Mucosa of rectum (tissue), 2 donors: ENCODE measurements at regions not wholly inside any gene's neighbourhood (a gene's known extent, or its start where the extent isn't known, plus 50 kb on each side); places are given as distances from the start of the nearest gene placed in this dataset.
A peak's percentile ranks its signal among the peaks of the same experiment; 100 is the strongest.

ENCODE experiments used
- H3K27ac ChIP-seq, 2 donors: one replicate each; pipeline ENCODE4 v1.7.0; 2013; ENCODE audit warnings: inconsistent platforms in 2 of 2, low read depth in 2 of 2, low read length in 2 of 2
- H3K27me3 ChIP-seq, 2 donors: one replicate each; pipeline ENCODE4 v1.7.0; 2013; ENCODE audit warnings: low read length in 2 of 2; ENCODE audit not compliant: control insufficient read depth in 2 of 2, insufficient read depth in 2 of 2
- H3K36me3 ChIP-seq, 2 donors: one replicate each; pipeline ENCODE4 v1.7.0; 2013; ENCODE audit warnings: low read length in 2 of 2; ENCODE audit not compliant: control insufficient read depth in 2 of 2, insufficient read depth in 2 of 2
- H3K4me1 ChIP-seq, 2 donors: one replicate each; pipeline ENCODE4 v1.7.0; 2013; ENCODE audit warnings: low read length in 2 of 2, mild to moderate bottlenecking in 1 of 2; ENCODE audit not compliant: control insufficient read depth in 2 of 2, insufficient read depth in 2 of 2
- H3K4me3 ChIP-seq, 2 donors: one replicate each; pipeline ENCODE4 v1.7.0; 2013; ENCODE audit warnings: low read length in 2 of 2
- H3K9ac ChIP-seq, 2 donors: one replicate each; pipeline ENCODE4 v1.7.0; 2013; ENCODE audit warnings: low read length in 2 of 2, low read depth in 1 of 2, mild to moderate bottlenecking in 1 of 2
- H3K9me3 ChIP-seq, 2 donors: one replicate each; pipeline ENCODE4 v1.7.0; 2013; ENCODE audit warnings: low read length in 2 of 2; ENCODE audit not compliant: control insufficient read depth in 2 of 2
- donor health status: healthy.
- donor health status: Normal muscosa, but diverticular disease.

DNA sequence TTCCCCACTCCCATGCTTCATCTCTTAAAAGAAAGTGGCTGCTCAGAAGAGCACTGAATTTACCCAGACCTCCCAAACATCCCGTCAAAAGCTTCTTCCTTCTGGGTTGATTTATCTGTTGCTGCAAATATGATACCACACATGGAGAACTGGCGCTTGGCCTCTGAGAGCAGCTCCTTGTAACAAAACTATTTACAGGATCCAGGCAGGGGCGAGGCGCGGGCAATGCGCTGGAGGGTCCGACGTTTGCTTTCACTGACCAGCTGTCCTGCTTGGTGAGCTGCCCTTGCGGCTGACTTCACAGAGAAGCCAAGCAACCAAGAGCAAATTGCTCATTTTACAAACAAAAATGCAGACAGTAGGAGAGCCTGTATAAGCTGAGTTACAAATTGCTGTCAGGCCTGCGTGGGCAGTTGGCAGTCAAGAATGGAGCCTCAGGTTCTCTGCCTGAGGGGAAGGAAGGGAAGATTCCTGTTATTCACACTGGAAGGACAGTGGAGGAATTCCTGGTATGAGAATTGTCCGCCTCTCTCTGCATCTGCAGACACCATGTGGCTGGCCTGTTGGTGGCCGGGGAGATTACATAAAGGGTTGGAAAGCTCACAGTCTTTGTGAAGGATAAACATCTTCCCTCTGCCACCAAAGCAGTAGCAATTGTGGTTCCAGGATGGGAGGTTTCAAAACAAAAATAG lies 192.2 kb upstream of the LEF1 start:
- H3K9ac ChIP-seq: no peak overlapping the region
- no peaks in the 10 kb centered on the region for H3K36me3 ChIP-seq
- H3K4me1 ChIP-seq: no peaks in the 10 kb centered on the region
- no peaks in the 10 kb centered on the region for H3K27me3 ChIP-seq
- H3K27ac ChIP-seq: no peak overlapping the region
- no peaks in the 10 kb centered on the region for H3K9me3 ChIP-seq
- no peak overlapping the region for H3K4me3 ChIP-seq

DNA sequence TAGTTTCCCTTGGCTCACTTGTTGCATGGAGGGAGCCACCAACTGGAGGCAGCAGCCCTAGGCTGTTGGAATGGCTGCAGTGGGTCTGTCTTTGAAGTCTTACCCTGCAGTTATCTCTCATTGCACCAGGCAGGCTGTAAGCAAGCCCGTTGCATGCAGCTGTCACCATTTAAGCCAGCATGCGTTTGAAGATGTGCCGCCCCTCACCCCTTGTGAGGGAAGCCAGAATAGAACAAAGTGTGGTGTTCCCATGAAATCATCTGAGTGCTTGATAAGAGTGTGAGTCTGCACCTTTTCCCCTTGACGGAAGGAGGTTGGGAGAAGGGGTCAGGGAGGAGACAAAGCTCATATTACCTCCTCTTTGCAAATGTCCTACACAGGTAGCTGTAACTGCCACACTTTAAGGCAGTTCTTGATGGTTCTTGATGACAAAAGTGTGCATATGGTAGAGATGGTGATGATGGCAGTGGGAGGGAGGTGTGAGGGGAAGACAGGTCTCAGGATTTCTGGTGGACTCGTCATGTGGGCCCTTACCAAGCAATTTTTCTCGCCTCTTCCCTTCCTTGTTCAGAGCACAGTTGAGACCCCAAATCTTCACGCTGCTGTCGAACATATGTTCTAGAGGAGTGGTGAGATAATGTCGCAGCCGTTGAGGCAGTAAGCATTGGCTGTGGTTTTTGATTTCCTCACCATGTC lies 191.4 kb upstream of the LEF1 start:
- H3K9ac ChIP-seq: no peak overlapping the region
- no peaks in the 10 kb centered on the region for H3K36me3 ChIP-seq
- H3K4me1 ChIP-seq: no peaks in the 10 kb centered on the region
- H3K27me3 ChIP-seq: no peaks in the 10 kb centered on the region
- H3K4me3 ChIP-seq: no peak overlapping the region
- H3K27ac ChIP-seq: no peak overlapping the region
- no peaks in the 10 kb centered on the region for H3K9me3 ChIP-seq

DNA sequence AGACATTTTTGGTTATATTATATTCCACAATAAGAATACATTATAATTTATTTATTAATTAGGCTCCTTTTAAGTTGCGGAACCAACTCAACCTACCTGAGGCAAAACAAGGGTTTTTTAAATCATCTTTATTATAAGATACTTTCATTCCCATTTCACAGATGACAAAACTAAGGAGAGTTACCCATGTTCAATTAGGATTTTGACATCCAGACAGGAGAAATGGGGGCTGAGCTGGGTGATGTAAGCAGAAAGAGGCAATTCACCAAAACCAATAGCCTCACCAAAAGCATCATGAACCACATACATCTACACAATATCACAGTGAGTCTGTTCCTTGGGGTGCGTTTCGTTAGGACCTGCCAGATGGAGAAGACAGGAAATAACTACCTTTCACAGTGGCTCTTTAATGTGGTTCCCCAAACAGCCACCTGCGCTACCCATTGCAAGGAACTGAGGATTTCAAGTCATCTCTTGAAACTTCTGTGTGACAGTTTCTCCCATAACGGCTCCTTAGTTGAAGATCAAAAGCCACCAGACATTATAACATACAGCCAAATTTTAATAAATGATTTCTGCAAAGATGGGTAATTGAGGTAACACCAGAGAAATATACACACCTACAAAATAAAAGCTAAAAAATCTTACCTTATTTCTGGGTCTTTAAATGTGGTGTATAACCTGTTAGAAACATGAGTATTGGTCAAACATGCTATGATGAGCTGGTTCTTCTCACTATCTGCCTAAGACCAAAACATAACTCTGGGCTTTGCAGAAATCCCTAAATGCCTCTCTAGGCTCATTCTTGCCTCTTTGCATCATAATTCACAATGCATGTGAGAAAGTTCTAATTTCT lies 190.6 kb upstream of the LEF1 start:
- Histone ChIP-seq H3K36me3 (no peaks in the 10 kb centered on the region), H3K27me3 (no peaks in the 10 kb centered on the region), H3K4me3 (no peak overlapping the region), H3K9ac (no peak overlapping the region), H3K27ac (no peak overlapping the region), H3K9me3 (no peaks in the 10 kb centered on the region), H3K4me1 (no peaks in the 10 kb centered on the region)

- no peaks in the 10 kb centered on the region for H3K36me3 ChIP-seq
- H3K27ac ChIP-seq: no peak overlapping the region
- no peak overlapping the region for H3K4me3 ChIP-seq
- peaks cover 6 to 11% of the 10 kb centered on the region in 2 donors for H3K4me1 ChIP-seq
- no peak overlapping the region for H3K9ac ChIP-seq
- H3K9me3 ChIP-seq: no peaks in the 10 kb centered on the region
- no peaks in the 10 kb centered on the region for H3K27me3 ChIP-seq
Measured at GRCh38 chr4:108355902-108356535, 187.3 kb upstream of the LEF1 start.

- Histone ChIP-seq H3K4me3 (no peak overlapping the region), H3K9ac (no peak overlapping the region), H3K27me3 (no peaks in the 10 kb centered on the region), H3K4me1 (peaks cover 6 to 11% of the 10 kb centered on the region in 2 donors), H3K9me3 (no peaks in the 10 kb centered on the region), H3K36me3 (no peaks in the 10 kb centered on the region), H3K27ac (no peak overlapping the region)
Measured at GRCh38 chr4:108355186-108355901, 186.6 kb upstream of the LEF1 start.

- H3K4me1 ChIP-seq: peaks cover 6 to 11% of the 10 kb centered on the region in 2 donors
- no peak overlapping the region for H3K27ac ChIP-seq
- no peaks in the 10 kb centered on the region for H3K9me3 ChIP-seq
- peak overlapping the region in 1 of 2 donors; percentile 15 for H3K4me3 ChIP-seq
- no peaks in the 10 kb centered on the region for H3K27me3 ChIP-seq
- H3K36me3 ChIP-seq: no peaks in the 10 kb centered on the region
- H3K9ac ChIP-seq: no peak overlapping the region
Measured at GRCh38 chr4:108352664-108353308, 184.1 kb upstream of the LEF1 start.

GRCh38 chr4:108351791-108352190 lies 183.1 kb upstream of the LEF1 start:
- Histone ChIP-seq H3K9me3 (no peaks in the 10 kb centered on the region), H3K27me3 (no peaks in the 10 kb centered on the region), H3K27ac (no peak overlapping the region), H3K36me3 (no peaks in the 10 kb centered on the region), H3K9ac (no peak overlapping the region), H3K4me1 (peaks cover 6 to 11% of the 10 kb centered on the region in 2 donors), H3K4me3 (no peak overlapping the region)

GRCh38 chr4:108350332-108350731 lies 181.6 kb upstream of the LEF1 start:
- Histone ChIP-seq H3K36me3 (no peaks in the 10 kb centered on the region), H3K27ac (no peak overlapping the region), H3K9me3 (no peaks in the 10 kb centered on the region), H3K9ac (no peak overlapping the region), H3K4me1 (peaks cover 6 to 11% of the 10 kb centered on the region in 2 donors), H3K27me3 (no peaks in the 10 kb centered on the region), H3K4me3 (no peak overlapping the region)

GRCh38 chr4:108346818-108347210 lies 178.1 kb upstream of the LEF1 start:
- H3K4me3 ChIP-seq: no peak overlapping the region
- no peaks in the 10 kb centered on the region for H3K9me3 ChIP-seq
- H3K36me3 ChIP-seq: no peaks in the 10 kb centered on the region
- H3K4me1 ChIP-seq: no peaks in the 10 kb centered on the region
- H3K27ac ChIP-seq: no peak overlapping the region
- no peaks in the 10 kb centered on the region for H3K27me3 ChIP-seq
- H3K9ac ChIP-seq: no peak overlapping the region
